ENCODE measurements at regions not wholly inside any gene's neighbourhood (a gene's known extent, or its start where the extent isn't known, plus 50 kb on each side); places are given as distances from the start of the nearest gene placed in this dataset.

- TF ChIP-seq POLR2A (IDR thresholded peaks at IDR 0.05; ENCODE audit: extremely low read depth, insufficient read length), result no peak
- TF ChIP-seq MYC (IDR thresholded peaks at IDR 0.05; ENCODE audit: low read depth, low read length), result no peak
- no peak for TF ChIP-seq MAX (IDR thresholded peaks at IDR 0.05; ENCODE audit: low read depth, low read length)
- TF ChIP-seq CTCF (IDR thresholded peaks at IDR 0.05; ENCODE audit: low read depth, low read length), result no peak
- H3K4me3 ChIP-seq (ENCODE audit: low read depth, low read length), result no peak overlapping the region
- peak; percentile 6 for DNase-seq (ENCODE audit: low read depth)
Observed at GRCh38 chr2:75424936-75425619, 135.7 kb downstream of the EVA1A start.

GRCh38 chr2:75421986-75422385, 138.8 kb downstream of the EVA1A start:
- no peak overlapping the region for H3K4me3 ChIP-seq (ENCODE audit: low read depth, low read length)
- no peak for TF ChIP-seq MYC (IDR thresholded peaks at IDR 0.05; ENCODE audit: low read depth, low read length)
- TF ChIP-seq POLR2A (IDR thresholded peaks at IDR 0.05; ENCODE audit: extremely low read depth, insufficient read length), result no peak
- TF ChIP-seq MAX (IDR thresholded peaks at IDR 0.05; ENCODE audit: low read depth, low read length), result no peak
- no peak for TF ChIP-seq CTCF (IDR thresholded peaks at IDR 0.05; ENCODE audit: low read depth, low read length)
- DNase-seq (ENCODE audit: low read depth), result no peak

- DNase-seq (ENCODE audit: low read depth), result peak; percentile 11
- TF ChIP-seq MAX (IDR thresholded peaks at IDR 0.05; ENCODE audit: low read depth, low read length) (no peak), CTCF (IDR thresholded peaks at IDR 0.05; ENCODE audit: low read depth, low read length) (no peak), MYC (IDR thresholded peaks at IDR 0.05; ENCODE audit: low read depth, low read length) (no peak), POLR2A (IDR thresholded peaks at IDR 0.05; ENCODE audit: extremely low read depth, insufficient read length) (no peak)
- no peak overlapping the region for H3K4me3 ChIP-seq (ENCODE audit: low read depth, low read length)
Observed at GRCh38 chr2:75416420-75417342, 144.1 kb downstream of the EVA1A start.

- TF ChIP-seq MAX (IDR thresholded peaks at IDR 0.05; ENCODE audit: low read depth, low read length) (no peak), CTCF (IDR thresholded peaks at IDR 0.05; ENCODE audit: low read depth, low read length) (no peak), POLR2A (IDR thresholded peaks at IDR 0.05; ENCODE audit: extremely low read depth, insufficient read length) (no peak), MYC (IDR thresholded peaks at IDR 0.05; ENCODE audit: low read depth, low read length) (no peak)
- H3K4me3 ChIP-seq (ENCODE audit: low read depth, low read length), result no peak overlapping the region
- no peak for DNase-seq (ENCODE audit: low read depth)
Observed at GRCh38 chr2:75415731-75416130, 145.0 kb downstream of the EVA1A start.

GRCh38 chr2:75415111-75415626, 145.6 kb downstream of the EVA1A start:
- TF ChIP-seq POLR2A (IDR thresholded peaks at IDR 0.05; ENCODE audit: extremely low read depth, insufficient read length), result no peak
- TF ChIP-seq MYC (IDR thresholded peaks at IDR 0.05; ENCODE audit: low read depth, low read length), result no peak
- no peak for TF ChIP-seq MAX (IDR thresholded peaks at IDR 0.05; ENCODE audit: low read depth, low read length)
- no peak for TF ChIP-seq CTCF (IDR thresholded peaks at IDR 0.05; ENCODE audit: low read depth, low read length)
- DNase-seq (ENCODE audit: low read depth), result no peak
- H3K4me3 ChIP-seq (ENCODE audit: low read depth, low read length), result no peak overlapping the region
